ENCODE measurements at regions not wholly inside any gene's neighbourhood (a gene's known extent, or its start where the extent isn't known, plus 50 kb on each side); places are given as distances from the start of the nearest gene placed in this dataset.

DNA sequence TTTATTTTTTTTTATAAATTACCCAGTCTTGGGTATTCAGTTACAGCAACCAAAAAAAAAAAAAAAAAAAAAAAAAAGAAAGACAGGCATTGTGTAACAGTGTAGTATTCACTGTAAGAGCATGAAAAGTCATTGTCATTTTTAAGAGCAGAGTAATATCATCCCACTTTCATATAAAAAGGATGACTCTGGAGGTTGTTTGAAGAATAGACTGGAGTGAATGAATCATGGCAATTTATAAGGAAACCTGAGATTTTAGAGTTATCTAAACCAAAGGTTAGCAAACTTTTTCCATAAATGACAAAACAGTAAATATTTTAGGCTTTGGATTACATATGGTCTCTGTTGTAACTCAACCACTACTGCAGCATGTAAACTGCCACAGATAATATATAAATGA lies 794.9 kb downstream of the NTRK3 start:
- DNase-seq = no peak

GRCh38 chr15:87454860-87455259 lies 801.7 kb downstream of the NTRK3 start:
- no peak for DNase-seq

- DNase-seq = no peak
These were observed 806.2 kb downstream of the NTRK3 start for GRCh38 chr15:87450314-87450713.

DNA sequence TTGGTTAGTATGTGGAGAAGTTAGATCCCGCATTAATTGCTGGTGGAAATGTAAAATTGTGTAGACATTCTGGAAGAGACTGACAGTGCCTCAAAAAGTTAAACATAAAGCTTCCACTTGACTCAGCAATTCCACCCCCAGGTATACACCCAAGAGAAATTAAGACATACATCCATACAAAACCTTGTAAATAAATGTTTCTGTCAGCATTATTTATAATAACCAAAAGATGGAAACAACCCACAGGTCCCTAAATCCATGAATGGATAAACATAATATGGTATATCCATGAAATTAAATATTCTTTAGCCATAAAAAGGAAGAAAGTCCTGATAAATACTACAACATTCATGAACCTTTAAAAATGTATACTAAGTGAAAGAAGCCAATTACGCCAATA lies 817.4 kb downstream of the NTRK3 start:
- no peak for DNase-seq

- DNase-seq = no peak
These were observed 822.7 kb downstream of the NTRK3 start for GRCh38 chr15:87433871-87434270.

DNA sequence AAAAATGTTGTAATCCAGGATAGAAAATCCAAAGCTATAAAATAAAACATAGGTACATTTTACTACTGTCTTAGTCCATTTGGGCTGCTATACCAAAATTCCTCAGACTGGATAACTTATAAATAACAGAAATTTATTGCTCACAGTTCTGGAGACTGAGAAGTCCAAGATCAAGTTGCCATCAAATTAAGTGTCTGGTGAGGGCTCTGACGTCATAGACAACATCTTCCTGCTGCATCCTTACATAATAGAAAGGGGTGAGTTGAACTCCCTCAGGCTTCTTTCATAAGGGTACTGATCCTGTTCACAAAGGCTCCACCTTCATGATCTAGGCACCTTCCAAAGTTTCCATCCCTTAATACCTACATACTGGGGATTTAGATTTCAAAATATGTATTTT lies 826.8 kb downstream of the NTRK3 start:
- DNase-seq = no peak

DNA sequence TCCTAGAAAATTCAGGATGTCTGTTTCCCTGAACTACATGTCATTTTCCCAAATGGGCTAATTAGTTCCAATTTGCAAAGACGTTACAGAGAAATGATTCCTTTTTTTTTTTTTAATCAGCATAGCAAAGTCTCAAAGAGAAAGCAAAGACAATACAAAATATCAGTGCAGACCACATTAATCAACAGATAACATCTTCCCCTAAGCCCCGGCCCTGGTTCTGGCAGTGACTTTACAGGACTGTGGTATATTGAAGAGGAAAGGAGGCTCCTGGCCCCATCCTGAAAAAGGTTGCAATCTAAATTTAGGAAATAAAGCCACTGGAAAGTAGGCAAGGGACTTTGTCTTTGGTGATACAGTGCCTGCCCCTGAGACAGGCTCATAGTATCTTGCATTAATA lies 836.5 kb downstream of the NTRK3 start:
- no peak for DNase-seq

DNA sequence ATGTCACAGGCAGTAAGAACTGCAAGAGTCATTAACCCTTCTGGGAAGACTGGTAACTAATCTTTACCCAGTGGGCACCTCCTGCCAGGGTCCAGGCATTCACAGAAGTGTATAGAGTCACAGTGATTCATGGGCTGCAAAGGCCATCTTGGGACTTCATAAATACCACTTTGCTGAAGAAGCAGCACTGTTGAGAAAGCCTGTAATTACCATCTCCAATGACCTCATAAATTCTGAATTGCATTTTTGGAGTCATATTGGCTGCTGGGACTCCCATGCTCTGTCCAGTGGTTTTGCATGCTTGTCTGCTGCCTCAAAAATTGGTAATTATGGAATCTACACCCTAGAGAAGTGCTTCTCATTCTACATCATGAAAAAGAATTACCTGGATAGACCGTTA lies 837.2 kb downstream of the NTRK3 start:
- DNase-seq = no peak

DNA sequence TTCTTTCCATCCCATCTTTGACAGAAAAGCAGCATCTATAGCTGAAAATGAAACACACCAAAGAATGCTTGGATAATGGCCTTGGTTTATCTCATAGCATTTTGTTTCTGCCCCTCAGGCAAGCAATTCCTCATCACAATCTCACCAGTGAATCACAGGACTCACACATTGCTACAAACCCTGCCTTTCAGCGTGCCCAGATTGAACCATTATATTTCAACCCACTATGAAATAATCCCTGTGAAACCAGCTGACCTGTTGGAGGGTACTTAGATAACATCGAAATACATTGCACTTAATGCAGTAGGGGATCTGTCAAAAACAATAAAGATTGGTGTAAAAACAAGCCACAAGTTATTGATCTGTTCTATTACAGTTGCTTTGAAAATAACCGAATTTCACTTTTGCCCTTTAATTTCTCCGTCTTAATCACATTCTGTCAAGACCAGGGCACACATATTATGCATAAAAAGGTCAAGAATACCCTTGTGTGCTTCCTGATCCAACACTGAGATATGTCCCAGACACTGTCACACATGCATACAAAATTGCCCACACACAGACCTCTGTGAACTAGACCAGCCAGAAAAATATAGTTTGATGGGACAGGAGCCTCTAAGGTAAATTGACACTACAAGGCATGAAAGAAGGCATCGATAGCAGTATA lies 839.8 kb downstream of the NTRK3 start:
- DNase-seq = no peak

- no peak for DNase-seq
These were observed 847.6 kb downstream of the NTRK3 start for GRCh38 chr15:87408902-87409301.

- DNase-seq = no peak
These were observed 852.6 kb downstream of the NTRK3 start for GRCh38 chr15:87403973-87404372.

DNA sequence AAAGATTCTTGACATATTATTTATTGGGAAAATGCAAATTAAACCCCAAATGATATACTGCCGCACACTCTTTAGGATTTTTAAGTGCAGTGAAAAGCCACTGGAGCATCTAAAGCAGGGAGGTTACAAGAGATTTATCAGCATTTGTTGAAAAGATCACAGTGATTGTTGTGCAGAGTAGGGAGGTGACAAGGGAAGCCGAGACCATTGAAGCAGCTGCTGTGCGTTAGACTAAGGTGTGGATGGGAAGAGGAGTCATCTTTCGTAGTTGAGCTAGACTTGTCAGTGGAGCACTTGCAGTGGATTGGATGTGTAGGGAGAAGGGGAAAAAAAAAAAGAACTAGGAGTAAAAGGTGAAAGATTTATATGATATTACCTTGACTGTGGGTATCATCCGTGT lies 854.6 kb downstream of the NTRK3 start:
- no peak for DNase-seq

DNA sequence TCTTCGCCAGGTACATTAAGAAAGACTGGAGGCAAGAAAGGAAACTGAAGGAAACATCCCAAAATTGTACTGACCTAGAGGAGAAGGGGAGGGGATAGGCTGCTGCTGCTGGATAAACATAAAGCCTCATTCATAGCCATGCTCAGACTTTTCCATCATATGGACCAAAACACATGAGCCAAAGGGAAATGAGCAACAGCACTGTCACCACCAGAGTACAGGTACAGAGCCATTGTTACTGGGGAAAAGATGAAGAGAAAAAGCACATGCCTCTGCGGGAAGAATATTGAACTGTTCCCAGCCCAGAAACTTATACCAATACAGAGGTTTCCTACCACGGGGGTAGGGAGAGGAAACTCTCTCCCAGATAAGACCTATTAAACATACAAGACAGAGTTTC lies 861.9 kb downstream of the NTRK3 start:
- DNase-seq = no peak

DNA sequence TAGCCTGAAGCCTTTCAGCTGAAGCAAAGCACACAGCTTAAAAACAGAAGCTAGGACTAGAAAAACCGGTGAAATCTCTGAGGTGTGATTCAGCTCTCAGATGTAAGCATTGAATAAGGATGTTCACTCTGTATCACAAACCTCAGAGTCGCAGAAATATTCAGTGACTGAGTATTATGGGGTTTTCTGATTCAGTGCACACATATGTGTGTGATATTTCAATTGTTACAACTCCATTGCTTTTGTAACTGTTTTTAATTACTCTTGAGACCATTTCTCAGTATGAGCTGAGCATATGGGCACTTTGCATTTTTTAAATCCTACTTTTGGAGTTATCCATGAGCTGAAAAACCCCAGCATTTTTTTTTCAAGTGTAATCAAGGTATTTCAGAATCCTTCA lies 868.8 kb downstream of the NTRK3 start:
- DNase-seq = no peak

- no peak for DNase-seq
These were observed 882.2 kb downstream of the NTRK3 start for GRCh38 chr15:87374339-87374738.

DNA sequence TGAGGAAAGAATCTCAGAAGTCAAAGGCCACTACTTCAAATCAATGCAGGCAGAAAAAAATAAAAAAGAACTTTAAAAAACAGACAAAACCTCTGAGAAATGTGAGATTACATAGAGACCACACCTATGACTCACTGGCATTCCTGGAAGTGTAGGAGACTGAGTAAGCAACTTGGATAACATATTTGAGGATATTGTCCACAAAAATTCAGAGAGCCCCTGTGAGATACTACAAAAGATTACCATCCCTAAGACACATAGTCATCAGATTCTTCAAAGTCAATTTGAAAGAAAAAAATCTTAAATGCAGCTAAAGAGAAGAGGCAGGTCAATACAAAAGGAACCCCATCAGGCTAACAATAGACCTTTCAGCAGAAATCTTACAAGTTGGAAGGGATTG lies 887.3 kb downstream of the NTRK3 start:
- DNase-seq = no peak

DNA sequence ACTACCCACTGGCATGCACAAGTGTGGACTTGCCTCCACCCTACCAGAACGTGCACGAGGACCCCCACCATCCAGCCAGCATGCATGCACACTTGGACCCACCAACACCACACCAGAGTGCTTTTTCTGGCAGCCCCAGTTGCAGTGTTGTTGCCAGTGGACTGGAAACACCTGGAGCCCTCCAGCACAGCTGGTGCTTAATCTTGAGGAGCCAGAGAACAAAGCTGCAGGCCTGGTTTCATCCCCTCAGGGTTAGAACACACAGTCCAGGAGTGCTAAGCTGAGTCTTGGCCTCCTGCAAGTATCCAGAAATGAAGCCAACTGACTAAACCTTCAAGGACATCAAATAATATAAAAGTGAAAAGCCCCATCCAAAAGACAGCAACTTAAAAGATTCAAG lies 888.0 kb downstream of the NTRK3 start:
- no peak for DNase-seq

DNA sequence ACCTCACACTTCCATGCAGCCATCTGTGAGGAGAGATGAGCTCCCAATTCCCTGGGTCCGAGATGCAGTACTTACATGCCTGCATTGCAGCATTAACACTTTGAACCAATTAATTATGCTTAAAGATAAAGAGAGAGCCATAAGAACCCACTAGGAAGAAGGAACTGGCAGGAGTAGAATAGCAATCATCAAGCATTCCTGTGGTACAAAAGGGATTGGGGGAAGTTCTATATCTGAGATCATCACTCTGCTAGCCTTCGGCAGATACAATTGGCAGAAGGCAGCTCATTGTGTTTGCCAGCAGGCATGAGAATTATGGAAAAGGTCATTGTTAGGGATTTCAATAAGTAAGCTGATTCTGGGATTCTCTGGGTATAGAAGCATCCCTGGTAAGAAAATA lies 891.4 kb downstream of the NTRK3 start:
- DNase-seq = no peak

DNA sequence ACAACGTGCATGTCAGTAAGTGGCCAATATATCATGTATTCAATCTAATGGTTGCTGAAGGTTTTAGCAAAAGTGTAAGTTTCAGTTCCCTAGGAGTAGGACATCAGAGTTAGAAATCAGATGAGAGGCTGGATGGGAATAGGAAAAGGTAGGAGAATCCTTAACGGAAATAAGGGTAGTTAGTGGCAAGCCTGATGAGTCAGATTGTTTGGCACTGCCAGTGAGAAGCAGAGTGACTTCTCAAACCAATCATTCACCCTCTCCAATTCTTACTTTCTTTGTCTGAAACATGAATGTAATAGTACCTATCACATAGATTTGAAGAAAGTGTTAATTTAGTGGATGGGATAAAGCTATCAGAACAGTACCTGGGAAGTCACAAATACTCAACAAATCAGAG lies 894.0 kb downstream of the NTRK3 start:
- no peak for DNase-seq

DNA sequence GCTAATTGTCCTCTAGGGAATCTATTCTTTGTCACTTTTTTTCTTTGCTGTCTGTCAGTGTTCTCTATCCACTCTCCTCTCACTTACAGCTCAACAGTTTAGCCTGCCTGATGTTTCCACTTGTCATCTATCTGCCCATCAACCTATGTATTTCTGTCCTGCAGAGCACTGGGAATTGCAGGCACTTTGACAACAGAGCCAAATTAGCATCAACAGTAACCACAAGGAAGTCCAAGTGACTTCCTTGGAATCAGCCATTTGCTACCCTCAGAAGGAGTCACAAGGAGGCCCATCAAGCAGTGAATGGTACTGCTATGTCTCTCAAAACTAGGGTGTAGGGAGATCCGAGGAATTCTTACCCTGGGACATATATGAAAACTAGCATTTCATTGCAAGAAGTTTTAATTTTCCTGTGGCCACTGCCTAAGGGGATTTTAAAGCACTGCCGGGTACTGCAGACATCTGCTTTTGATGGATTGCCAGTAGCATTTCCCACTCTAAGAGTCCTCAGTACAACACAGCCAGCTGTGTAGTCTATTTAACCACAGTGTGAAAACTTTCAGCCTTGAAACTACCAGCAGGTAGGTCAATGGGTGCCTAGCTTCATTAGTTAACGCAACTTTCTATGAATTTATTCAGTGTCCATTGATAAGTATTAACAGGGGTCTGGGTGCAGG lies 898.8 kb downstream of the NTRK3 start:
- no peak for DNase-seq

GRCh38 chr15:87355946-87356345 lies 900.6 kb downstream of the NTRK3 start:
- no peak for DNase-seq

DNA sequence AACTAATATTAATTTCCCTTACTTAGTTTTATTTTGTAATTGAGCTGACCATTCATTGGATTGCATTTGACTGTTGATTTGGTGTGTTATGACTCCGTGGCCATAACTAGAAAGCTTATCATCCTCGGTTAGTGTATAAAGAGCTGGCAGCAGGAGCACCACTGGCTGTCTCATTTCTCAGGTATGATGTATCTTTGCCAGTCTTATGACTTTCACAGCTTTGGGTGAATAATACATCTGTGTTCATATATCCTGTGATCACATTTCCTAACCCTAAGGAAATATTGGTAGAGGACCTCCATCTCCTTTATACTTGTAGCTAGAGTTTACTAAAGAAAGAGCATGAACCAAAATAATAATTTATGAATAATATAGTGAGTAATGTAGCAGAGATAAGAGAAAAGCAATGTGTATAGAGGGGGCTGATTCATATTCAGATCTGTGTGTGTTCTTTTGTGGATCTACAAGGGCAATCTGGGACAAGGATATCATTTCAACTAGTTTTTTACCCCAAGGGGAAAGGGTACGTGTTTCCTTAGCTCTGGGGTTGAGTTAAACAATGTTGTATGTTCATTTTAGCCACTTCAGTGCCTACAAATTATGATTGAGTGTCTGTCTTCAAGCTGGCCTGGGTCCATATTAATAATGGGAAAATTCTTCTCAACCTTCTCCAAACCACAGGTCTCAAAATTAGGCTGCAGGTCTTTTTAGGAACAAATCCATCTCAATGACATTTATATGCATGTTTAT lies 901.7 kb downstream of the NTRK3 start:
- no peak for DNase-seq

DNA sequence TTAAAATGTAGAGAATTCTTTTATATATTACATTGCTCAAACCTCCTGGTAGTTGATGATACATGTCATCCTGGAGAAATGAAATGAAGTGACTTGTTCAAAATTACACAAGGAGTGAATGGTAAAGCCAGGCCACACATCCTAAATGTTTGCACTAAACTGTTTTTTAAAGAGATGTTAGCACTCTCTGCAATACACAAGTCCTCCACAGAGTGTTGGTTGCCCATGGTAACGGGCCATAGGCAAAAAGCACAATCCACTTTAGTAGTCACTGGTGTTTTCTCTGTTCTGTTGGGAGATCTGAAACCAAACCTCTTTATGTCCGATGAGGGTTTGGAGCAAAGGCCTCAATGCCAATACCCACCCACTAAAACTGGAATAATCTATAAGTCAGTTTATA lies 907.4 kb downstream of the NTRK3 start:
- DNase-seq = no peak

GRCh38 chr15:87348746-87349145 lies 907.8 kb downstream of the NTRK3 start:
- no peak for DNase-seq

All from DMS153 (cell line).